ENCODE measurements at regions not wholly inside any gene's neighbourhood (a gene's known extent, or its start where the extent isn't known, plus 50 kb on each side); places are given as distances from the start of the nearest gene placed in this dataset.

DNA sequence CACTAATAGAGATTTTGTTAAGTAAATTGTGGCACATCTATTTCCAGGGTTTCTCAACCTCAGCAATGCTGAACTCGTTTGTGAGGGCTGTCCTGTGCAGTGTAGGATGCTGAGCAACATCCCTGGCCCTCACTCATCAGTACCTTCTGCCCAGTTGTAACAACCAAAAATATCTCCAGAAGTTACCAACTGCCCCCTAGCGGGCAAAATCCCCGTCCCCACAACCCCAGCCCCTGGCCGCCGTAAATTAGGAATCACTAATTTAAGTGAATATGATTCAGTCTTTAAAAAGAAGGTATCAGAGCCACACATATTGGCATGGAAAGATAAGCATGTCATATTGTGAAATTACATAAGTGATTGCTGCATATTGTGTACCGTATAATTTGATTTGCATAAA lies 123.4 kb downstream of the ASB9 start:
- no peak overlapping the region for H3K4me3 Mint-ChIP-seq
- H3K4me1 Mint-ChIP-seq: peaks cover 21% of the 10 kb centered on the region
- peak; percentile 27 for ATAC-seq
- CTCF ChIA-PET: no interaction called here
- H3K36me3 Mint-ChIP-seq: peaks cover 1% of the 10 kb centered on the region
- DNase-seq: no peak
- H3K27me3 Mint-ChIP-seq: peaks cover 8% of the 10 kb centered on the region
- no peak overlapping the region for H3K27ac Mint-ChIP-seq
- H3K9me3 Mint-ChIP-seq (ENCODE audit: low read depth): no peaks in the 10 kb centered on the region

DNA sequence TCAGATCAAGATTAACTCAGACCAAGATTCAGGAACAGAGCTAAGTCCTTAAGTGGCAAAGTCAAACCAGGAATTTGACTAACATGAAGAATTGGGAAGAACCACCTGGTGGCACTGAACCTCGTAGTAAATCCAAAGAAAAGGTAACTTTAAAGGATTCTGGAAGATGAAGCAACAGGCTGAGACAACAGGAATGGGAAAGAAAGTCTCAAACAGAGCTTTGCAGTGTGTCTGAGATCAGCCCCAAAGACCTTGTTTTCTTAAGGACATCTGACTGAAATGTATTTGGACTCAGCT lies 126.1 kb downstream of the ASB9 start:
- Mint-ChIP-seq H3K36me3 (no peaks in the 10 kb centered on the region), H3K4me1 (peaks cover 16% of the 10 kb centered on the region), H3K4me3 (no peak overlapping the region), H3K9me3 (ENCODE audit: low read depth) (no peaks in the 10 kb centered on the region), H3K27me3 (peaks cover 8% of the 10 kb centered on the region), H3K27ac (no peak overlapping the region)
- CTCF ChIA-PET: interaction anchor here (1.2 to 1.8 kb wide), 4 partner anchors 8 to 99 kb away, joined by 3 to 6 read pairs (median 4); no protein-coding TSS in a partner anchor
- no peak for ATAC-seq
- no peak for DNase-seq

- peaks cover 16% of the 10 kb centered on the region for H3K4me1 Mint-ChIP-seq
- ATAC-seq (peak; percentile 65), DNase-seq (peak; percentile 67)
- H3K9me3 Mint-ChIP-seq (ENCODE audit: low read depth): no peaks in the 10 kb centered on the region
- H3K36me3 Mint-ChIP-seq: no peaks in the 10 kb centered on the region
- peaks cover 5% of the 10 kb centered on the region for H3K27me3 Mint-ChIP-seq
- H3K4me3 Mint-ChIP-seq: no peak overlapping the region
- CTCF ChIA-PET: interaction anchor here (0.5 to 1.8 kb wide), 7 partner anchors 9 to 645 kb away, joined by 3 to 6 read pairs (median 3); no protein-coding TSS in a partner anchor
- H3K27ac Mint-ChIP-seq: no peak overlapping the region
These were observed 126.6 kb downstream of the ASB9 start for GRCh38 chrX:15143050-15143824.

DNA sequence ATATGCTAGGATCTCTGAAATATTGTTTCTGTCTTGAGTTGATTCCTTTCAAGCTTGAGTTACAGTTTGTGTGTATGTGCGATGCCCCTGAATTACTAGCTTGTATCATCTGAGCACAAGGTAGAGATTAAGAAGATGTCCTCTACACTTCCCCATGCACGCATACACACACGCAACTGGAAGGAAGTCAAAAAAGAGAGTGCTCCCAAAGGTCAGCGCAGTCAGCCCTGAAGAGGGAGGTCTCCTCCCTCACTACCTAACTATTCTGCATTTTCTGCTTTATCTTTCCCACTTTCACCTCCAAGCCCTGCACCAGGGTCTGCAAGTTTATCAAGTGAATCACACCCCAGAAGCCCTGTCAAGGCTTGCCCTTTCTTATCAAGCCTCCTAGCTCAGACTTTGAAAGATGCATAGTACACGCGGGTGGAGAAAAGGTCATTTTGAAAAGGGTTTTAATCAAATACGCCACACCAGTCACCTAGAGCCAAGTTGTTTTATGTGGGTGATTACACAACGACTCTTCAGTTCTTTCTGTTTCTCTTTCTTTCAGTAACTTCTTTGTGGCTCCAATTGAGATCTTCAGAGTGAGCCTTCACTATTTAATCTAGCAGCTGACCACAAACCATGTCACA lies 127.7 kb downstream of the ASB9 start:
- peak overlapping the region; percentile 15 for H3K4me3 Mint-ChIP-seq
- DNase-seq (no peak), ATAC-seq (peak; percentile 49)
- H3K36me3 Mint-ChIP-seq: no peaks in the 10 kb centered on the region
- CTCF ChIA-PET: interaction anchor here (0.5 to 1.0 kb wide), 3 partner anchors 28 to 644 kb away, joined by 3 to 4 read pairs (median 3); no protein-coding TSS in a partner anchor
- H3K4me1 Mint-ChIP-seq: peaks cover 16% of the 10 kb centered on the region
- H3K9me3 Mint-ChIP-seq (ENCODE audit: low read depth): no peaks in the 10 kb centered on the region
- H3K27ac Mint-ChIP-seq: peak overlapping the region; percentile 55
- peaks cover 4% of the 10 kb centered on the region for H3K27me3 Mint-ChIP-seq

GRCh38 chrX:15136795-15137194 lies 133.1 kb downstream of the ASB9 start:
- H3K9me3 Mint-ChIP-seq (ENCODE audit: low read depth): no peaks in the 10 kb centered on the region
- ATAC-seq (no peak), DNase-seq (no peak)
- H3K36me3 Mint-ChIP-seq: no peaks in the 10 kb centered on the region
- H3K4me3 Mint-ChIP-seq: no peak overlapping the region
- no peak overlapping the region for H3K27ac Mint-ChIP-seq
- no peaks in the 10 kb centered on the region for H3K27me3 Mint-ChIP-seq
- no peaks in the 10 kb centered on the region for H3K4me1 Mint-ChIP-seq
- CTCF ChIA-PET: no interaction called here

DNA sequence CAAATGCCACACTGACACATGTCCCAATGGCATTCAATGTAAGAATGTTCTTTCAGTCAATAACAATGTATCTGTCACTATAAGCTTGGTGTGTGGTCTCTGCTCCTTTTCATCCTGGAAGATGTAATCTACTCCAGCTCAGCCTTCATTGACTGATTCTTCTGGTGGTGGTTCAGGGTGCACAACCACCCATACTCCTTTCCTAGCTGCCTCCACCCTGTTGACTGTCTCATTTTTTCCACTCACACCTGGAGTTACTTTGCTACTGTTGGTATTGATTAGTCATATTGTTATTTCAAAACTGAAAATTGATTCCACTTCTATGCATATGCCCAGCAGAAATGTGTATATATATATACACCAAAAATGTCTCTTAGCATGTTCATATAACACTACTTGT lies 140.5 kb downstream of the ASB9 start:
- ATAC-seq: no peak
- no peaks in the 10 kb centered on the region for H3K9me3 Mint-ChIP-seq (ENCODE audit: low read depth)
- CTCF ChIA-PET: no interaction called here
- H3K27ac Mint-ChIP-seq: no peak overlapping the region
- no peaks in the 10 kb centered on the region for H3K4me1 Mint-ChIP-seq
- H3K4me3 Mint-ChIP-seq: no peak overlapping the region
- DNase-seq: no peak
- H3K27me3 Mint-ChIP-seq: peaks cover 3% of the 10 kb centered on the region
- no peaks in the 10 kb centered on the region for H3K36me3 Mint-ChIP-seq

GRCh38 chrX:15128861-15129260 lies 141.0 kb downstream of the ASB9 start:
- Mint-ChIP-seq H3K9me3 (ENCODE audit: low read depth) (no peaks in the 10 kb centered on the region), H3K4me3 (no peak overlapping the region), H3K27me3 (peaks cover 3% of the 10 kb centered on the region), H3K27ac (no peak overlapping the region), H3K4me1 (no peaks in the 10 kb centered on the region), H3K36me3 (no peaks in the 10 kb centered on the region)
- CTCF ChIA-PET: no interaction called here
- DNase-seq (no peak), ATAC-seq (no peak)

DNA sequence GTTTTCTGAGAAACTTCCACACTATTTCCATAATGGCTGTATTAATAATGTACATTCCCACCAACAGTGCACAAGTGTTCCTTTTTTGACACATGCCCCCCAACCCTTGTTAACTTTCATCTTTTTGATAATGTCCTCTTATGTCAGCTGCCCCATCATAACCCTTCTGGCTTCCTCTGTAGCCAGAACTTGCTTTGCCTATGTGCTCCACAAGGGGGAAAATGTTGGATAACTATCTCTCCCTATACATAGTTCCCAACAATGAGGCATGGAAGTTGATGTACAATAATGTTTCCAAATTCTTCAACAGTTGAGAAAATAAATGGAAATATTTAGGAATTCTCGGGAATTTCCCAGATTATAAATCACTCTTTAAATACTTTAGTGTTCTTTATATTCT lies 142.9 kb downstream of the ASB9 start:
- Mint-ChIP-seq H3K27me3 (peaks cover 5% of the 10 kb centered on the region), H3K4me3 (no peak overlapping the region), H3K9me3 (ENCODE audit: low read depth) (no peaks in the 10 kb centered on the region), H3K27ac (no peak overlapping the region), H3K4me1 (no peaks in the 10 kb centered on the region), H3K36me3 (no peaks in the 10 kb centered on the region)
- DNase-seq (no peak), ATAC-seq (no peak)
- CTCF ChIA-PET: no interaction called here

DNA sequence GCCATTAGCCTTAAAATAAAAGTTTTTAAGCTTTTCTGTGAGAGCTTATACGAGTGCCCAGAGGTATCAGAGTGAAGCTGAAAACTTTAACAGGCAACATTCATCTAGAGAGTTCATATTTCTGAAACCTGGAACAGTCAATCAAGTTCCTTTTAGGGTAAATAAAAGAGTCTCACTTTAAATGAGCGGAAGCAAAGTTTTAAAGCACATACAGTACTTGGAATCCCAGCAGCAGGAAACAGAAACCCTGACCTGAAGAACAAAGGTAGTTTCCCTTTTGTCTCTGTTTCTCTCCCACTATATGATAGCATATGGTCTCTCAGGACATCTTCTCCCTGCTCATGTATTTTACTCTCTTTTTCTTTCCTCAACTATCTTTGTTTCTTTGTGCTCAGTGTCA lies 153.0 kb downstream of the ASB9 start:
- Mint-ChIP-seq H3K27me3 (no peaks in the 10 kb centered on the region), H3K4me3 (no peak overlapping the region), H3K9me3 (ENCODE audit: low read depth) (no peaks in the 10 kb centered on the region), H3K36me3 (peaks cover 2% of the 10 kb centered on the region), H3K4me1 (peaks cover 8% of the 10 kb centered on the region), H3K27ac (no peak overlapping the region)
- CTCF ChIA-PET: no interaction called here
- no peak for DNase-seq
- peak; percentile 39 for ATAC-seq

- Mint-ChIP-seq H3K36me3 (peaks cover 2% of the 10 kb centered on the region), H3K4me1 (peaks cover 8% of the 10 kb centered on the region), H3K4me3 (no peak overlapping the region), H3K9me3 (ENCODE audit: low read depth) (no peaks in the 10 kb centered on the region), H3K27ac (no peak overlapping the region), H3K27me3 (no peaks in the 10 kb centered on the region)
- no peak for ATAC-seq
- CTCF ChIA-PET: interaction anchor here (1.8 kb wide), 1 partner anchor 28 kb away, joined by 4 read pairs; no protein-coding TSS in a partner anchor
- no peak for DNase-seq
These were observed 154.9 kb downstream of the ASB9 start for GRCh38 chrX:15114743-15115566.

DNA sequence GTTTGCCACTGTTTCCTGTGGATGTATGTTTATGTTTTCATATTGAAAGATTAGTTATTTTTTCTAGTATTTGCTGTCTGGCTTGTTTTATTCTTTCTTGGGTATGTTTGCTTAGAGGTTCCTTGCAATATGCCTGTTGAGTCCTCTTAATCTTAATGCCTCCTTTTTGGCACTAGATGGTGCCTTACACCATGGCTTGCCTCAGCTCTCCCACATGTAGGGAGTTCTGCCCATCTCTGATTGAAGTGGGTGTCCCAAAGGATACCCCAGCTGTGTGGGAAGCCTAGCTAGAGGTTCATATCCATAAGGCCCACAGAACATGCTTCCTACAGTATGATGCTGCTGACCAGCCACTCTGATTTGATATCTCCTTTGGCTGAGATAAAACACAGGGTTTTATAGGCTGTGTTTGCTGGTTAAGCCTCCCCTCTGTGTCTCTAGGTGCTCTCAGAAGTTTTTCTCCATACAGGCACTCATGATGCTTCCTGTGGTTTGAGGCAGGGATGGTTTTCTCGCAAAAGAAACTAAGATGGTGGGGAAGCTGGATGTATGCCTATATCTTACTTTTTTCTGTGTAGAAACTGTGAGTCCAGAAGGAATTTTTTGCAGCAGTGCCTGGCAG lies 162.4 kb downstream of the ASB9 start:
- CTCF ChIA-PET: interaction anchor here (1.3 kb wide), 1 partner anchor 135 kb away, joined by 3 read pairs; no protein-coding TSS in a partner anchor
- DNase-seq: no peak
- Mint-ChIP-seq H3K27ac (no peak overlapping the region), H3K27me3 (peaks cover 6% of the 10 kb centered on the region), H3K36me3 (no peaks in the 10 kb centered on the region), H3K4me1 (peaks cover 5% of the 10 kb centered on the region), H3K9me3 (ENCODE audit: low read depth) (no peaks in the 10 kb centered on the region), H3K4me3 (no peak overlapping the region)
- no peak for ATAC-seq

DNA sequence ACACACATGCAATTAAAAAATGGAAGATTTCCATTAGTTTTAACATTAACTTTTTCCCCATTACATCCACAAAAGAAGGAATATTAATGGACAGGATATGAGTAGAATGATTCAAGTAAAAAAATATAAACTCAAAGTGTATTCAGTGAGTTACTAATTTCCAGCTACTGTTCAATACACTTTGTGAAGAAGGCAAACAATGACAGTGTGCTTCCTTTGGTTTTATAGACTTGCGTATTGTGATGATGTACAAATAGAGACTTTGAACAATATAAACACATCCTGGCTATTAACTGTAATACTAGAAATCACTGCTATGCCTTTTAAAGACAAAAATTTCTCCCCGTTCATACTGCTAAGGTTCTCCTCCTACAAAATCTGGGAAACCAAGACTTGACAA lies 171.4 kb downstream of the ASB9 start:
- H3K4me1 Mint-ChIP-seq: no peaks in the 10 kb centered on the region
- no peaks in the 10 kb centered on the region for H3K9me3 Mint-ChIP-seq (ENCODE audit: low read depth)
- H3K4me3 Mint-ChIP-seq: no peak overlapping the region
- no peaks in the 10 kb centered on the region for H3K27me3 Mint-ChIP-seq
- no peak for ATAC-seq
- no peak overlapping the region for H3K27ac Mint-ChIP-seq
- no peaks in the 10 kb centered on the region for H3K36me3 Mint-ChIP-seq
- CTCF ChIA-PET: no interaction called here
- DNase-seq: no peak

- CTCF ChIA-PET: no interaction called here
- DNase-seq (no peak), ATAC-seq (no peak)
- no peaks in the 10 kb centered on the region for H3K9me3 Mint-ChIP-seq (ENCODE audit: low read depth)
- H3K36me3 Mint-ChIP-seq: no peaks in the 10 kb centered on the region
- H3K27ac Mint-ChIP-seq: no peak overlapping the region
- no peaks in the 10 kb centered on the region for H3K27me3 Mint-ChIP-seq
- no peaks in the 10 kb centered on the region for H3K4me1 Mint-ChIP-seq
- no peak overlapping the region for H3K4me3 Mint-ChIP-seq
These were observed 182.1 kb downstream of the ASB9 start for GRCh38 chrX:15087747-15088146.

All from activated CD8-positive, alpha-beta memory T cell treated with anti-CD3 and anti-CD28 coated beads, Interleukin-2, amount 10 ng/mL, durations not matched to agents 7 days and 5 days (primary cell).